Epithelial cell of proximal tubule (primary cell): ENCODE measurements at regions not wholly inside any gene's neighbourhood (a gene's known extent, or its start where the extent isn't known, plus 50 kb on each side); places are given as distances from the start of the nearest gene placed in this dataset.

ENCODE experiments used
- DNase-seq: peaks from one replicate; pipeline ENCODE4 v3.0.0-alpha.2; 2011; ENCODE audit warnings: low read depth
- H3K4me3 ChIP-seq: 2 replicates; pipeline ENCODE4 v1.5.1; 2011; ENCODE audit warnings: low read depth, mild to moderate bottlenecking, low read length
- TF ChIP-seq, protein P1 (sequence below): conservative IDR thresholded peaks from 2 replicates; pipeline ENCODE4 v1.5.1; 2012; ENCODE audit warnings: low read depth, mild to moderate bottlenecking, low read length

DNA sequence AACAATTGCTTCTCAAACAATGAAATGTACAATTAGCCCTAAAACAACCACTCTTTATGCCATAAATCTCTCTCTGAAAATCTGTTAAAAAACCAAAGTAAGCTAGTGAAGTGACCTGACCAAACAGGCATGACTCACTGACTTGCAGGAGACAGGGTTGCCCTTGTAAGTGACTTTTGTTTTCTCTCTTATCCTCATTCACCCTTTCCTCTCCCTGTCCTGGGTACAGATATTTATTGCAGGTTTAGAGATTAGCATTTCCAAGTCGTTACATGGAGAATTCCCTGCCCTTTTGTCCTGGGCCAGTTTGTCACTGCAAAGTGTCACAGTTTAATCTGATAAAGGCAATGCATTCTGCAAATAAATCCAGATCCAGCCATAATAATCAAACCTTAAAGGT lies 484.2 kb downstream of the IRX1 start:
- no peak for DNase-seq
- TF ChIP-seq, protein P1, sequence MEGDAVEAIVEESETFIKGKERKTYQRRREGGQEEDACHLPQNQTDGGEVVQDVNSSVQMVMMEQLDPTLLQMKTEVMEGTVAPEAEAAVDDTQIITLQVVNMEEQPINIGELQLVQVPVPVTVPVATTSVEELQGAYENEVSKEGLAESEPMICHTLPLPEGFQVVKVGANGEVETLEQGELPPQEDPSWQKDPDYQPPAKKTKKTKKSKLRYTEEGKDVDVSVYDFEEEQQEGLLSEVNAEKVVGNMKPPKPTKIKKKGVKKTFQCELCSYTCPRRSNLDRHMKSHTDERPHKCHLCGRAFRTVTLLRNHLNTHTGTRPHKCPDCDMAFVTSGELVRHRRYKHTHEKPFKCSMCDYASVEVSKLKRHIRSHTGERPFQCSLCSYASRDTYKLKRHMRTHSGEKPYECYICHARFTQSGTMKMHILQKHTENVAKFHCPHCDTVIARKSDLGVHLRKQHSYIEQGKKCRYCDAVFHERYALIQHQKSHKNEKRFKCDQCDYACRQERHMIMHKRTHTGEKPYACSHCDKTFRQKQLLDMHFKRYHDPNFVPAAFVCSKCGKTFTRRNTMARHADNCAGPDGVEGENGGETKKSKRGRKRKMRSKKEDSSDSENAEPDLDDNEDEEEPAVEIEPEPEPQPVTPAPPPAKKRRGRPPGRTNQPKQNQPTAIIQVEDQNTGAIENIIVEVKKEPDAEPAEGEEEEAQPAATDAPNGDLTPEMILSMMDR, result no peak
- H3K4me3 ChIP-seq, result no peak overlapping the region

DNA sequence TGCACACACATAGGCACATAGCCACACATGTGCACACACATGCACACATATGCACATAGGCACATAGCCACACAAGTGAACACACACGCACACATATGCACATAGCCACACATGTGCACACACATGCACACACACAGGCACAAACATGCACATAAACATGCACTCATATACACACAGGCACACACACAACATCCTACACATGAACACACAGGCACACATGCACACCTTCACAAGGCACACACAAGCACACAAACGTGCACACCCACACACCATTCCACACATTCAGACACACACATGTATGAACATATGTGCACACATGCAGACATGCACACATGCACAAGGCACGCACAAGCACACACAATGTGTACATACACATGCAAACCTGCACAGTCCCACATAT lies 484.7 kb downstream of the IRX1 start:
- no peak overlapping the region for H3K4me3 ChIP-seq
- DNase-seq, result no peak
- TF ChIP-seq, protein P1, result no peak

DNA sequence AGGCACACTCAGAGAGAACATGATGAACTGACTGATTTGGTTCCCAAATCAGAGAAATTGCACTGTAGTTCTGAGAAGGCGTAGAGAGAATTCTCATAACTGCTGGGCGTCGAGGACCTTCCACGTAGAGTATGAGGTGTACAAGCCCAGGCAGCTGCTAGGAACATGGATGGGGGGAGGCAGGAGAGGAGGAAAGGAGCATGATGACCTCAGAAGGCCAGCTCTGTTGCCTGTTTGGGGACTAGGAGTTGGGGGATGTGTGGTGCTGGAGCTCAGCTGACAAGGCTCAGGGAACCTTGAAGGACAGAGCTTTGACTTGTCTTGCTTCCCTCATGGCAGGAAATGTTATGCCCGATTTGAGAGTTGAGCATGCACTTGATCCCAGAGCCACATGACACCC lies 485.4 kb downstream of the IRX1 start:
- no peak overlapping the region for H3K4me3 ChIP-seq
- no peak for DNase-seq
- TF ChIP-seq, protein P1, result no peak

DNA sequence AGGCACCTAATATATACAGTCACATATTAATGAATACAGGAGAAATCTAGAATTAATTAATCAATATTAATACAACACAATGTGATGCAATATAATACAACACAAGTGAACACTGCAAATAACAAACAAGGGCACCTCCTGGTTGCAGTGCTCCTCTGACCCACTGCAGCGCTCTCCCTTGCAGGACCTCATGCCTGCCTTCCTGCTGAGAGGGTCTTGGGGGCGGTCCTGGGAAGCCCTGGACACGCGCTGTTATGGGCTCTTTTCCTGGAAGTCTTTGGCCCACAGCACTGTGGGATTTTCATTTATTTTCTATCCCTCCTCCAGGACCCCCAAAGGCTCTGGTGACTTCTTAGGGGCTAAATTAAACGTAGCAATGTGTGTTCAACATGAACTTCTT lies 485.8 kb downstream of the IRX1 start:
- DNase-seq, result no peak
- TF ChIP-seq, protein P1, result no peak

DNA sequence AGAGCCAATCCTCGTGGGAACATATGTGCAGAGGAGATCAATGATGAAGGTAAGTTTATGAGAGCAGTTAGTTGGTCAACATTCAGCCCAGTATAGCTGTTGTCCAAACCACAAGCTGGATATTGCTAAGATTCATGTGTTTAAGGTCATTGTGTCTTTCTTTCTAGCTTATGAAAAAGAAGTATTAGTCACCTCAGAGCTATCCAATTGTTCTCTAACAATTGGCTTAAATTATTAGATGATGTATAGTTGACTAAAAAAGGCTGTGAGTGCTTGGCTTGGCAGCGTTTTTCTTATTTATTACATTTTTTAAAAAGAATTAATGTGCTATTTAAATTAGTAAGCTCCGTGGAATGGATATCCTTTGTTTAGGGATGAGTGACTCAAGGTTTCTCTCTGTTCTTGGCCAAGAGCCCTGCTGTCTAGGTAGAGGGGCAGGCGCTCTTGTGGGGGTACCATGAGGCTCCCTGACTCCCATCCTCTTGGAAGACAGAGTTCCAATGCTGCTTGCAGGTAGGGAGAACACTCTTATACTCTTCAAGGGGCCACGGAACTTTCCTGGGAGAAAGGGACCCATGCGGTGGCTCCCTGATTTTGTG lies 487.4 kb downstream of the IRX1 start:
- TF ChIP-seq, protein P1, result no peak
- no peak for DNase-seq
- H3K4me3 ChIP-seq, result no peak overlapping the region

More for the DNA sequence above, 485.8 kb downstream of the IRX1 start:
- no peak overlapping the region for H3K4me3 ChIP-seq

DNA sequence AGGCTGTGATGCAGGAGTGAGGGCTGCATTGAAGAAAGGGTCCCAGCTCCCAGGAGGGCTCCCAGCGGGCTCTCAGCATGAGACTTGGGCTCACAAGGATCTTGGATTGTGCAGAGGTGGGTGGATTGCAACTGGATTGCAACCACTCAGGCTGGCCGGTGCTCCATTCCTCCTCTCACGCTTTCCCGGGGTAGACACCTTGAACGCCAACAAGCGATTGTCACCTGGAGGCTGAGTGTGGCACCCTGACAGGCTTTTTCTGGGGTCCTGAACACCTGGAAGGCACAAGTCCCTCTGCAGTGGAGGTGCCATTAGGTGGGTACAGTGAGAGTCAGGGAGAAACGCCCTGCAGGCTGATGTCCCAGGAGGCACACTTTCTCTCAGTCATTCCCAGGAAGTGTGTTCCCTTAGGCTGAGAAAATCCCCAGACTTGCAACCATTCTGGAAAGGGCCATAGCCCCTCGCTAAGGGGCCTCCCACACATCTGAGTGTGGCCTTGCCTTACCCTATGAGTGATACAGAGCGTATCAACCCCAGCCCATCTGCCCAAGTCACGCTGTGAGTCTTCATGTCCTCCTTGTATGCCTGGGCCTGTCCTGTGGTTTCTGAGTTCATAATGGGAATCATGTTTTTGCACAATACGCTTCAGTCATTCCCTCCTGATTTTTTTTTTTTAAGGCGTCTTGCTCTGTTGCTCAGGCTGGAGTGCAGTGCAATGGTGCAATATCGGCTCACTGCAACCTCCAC lies 488.1 kb downstream of the IRX1 start:
- DNase-seq, result no peak
- no peak overlapping the region for H3K4me3 ChIP-seq
- TF ChIP-seq, protein P1, result no peak

DNA sequence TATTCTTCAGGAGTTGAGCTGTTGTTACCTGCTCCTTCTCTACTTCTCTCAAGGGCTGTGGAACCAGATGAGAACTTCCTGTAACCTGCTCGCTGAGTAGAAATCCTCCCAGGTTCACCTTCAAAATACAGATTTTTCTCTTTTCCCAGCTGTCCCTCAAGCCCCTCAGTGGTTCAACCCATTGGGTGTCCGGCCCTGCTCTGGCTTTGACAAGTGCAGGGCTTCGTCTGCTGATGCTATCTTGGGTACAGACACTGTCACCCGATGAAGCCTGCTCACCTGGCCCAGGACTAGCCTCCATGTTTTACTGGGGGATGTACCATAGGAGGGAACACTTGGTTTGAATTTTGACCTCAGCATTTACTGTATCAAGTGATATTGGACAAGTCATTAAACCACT lies 490.4 kb downstream of the IRX1 start:
- no peak overlapping the region for H3K4me3 ChIP-seq
- DNase-seq, result no peak
- TF ChIP-seq, protein P1, result no peak
